ENCODE measurements at regions not wholly inside any gene's neighbourhood (a gene's known extent, or its start where the extent isn't known, plus 50 kb on each side); places are given as distances from the start of the nearest gene placed in this dataset.
A peak's percentile ranks its signal among the peaks of the same experiment; 100 is the strongest.

- no peak for DNase-seq
These were observed 559.0 kb upstream of the PSMD7 start for GRCh38 chr16:73737637-73738036.

GRCh38 chr16:73735954-73736353, 560.7 kb upstream of the PSMD7 start:
- no peak for DNase-seq

GRCh38 chr16:73735018-73735417, 561.6 kb upstream of the PSMD7 start:
- no peak for DNase-seq

DNA sequence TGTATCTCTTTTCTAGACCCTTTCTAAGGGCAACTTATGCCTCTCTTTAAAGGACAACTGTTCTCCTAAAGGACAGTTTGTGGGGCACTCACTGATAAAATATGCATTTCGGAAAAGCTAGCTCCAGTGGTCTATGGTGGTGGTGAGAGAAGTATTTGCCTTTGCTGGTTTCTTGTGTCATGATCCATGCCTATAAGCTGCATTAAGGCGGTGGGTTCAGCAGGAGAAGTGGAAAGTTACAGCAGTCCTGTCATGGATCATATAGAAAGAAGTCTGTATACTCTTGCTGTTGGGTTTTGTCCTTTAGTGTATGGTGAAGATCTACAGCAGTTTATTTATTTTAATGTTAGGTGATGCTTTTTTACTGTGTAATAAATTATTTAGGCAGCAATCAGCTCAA, 563.9 kb upstream of the PSMD7 start:
- DNase-seq: no peak

GRCh38 chr16:73732143-73732542, 564.5 kb upstream of the PSMD7 start:
- no peak for DNase-seq

DNA sequence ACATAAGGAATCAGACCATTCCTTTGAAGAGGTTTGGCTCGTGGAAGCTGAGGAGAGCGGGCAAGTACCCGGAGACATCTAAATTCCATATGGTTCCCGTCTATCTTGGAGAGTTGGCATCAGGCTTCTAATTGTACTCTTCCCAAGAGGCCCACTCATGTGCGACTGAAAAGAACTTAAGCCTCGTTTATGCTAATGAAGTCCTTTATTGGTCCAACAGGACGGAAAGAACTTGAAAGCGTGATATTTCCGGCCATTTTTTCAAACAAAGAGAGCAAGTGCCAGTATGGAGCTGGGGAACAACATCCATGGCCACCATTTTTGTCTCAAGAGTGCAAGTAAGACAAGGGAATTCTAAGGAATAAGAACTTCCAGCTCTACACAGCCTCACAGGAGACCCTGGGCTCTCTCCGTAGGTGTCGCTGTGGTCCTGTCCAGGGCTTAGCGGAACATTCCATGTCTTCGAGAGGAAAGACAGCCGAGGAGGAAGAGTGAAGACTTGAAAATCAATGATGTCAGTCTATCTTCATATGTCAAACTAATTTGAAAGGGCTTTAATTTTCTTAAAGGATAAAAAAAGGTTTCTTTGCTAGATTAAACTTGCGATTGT, 566.0 kb upstream of the PSMD7 start:
- no peak for DNase-seq

- no peak for DNase-seq
These were observed 571.5 kb upstream of the PSMD7 start for GRCh38 chr16:73725156-73725555.

GRCh38 chr16:73724503-73724902, 572.1 kb upstream of the PSMD7 start:
- no peak for DNase-seq

GRCh38 chr16:73717266-73717974, 579.2 kb upstream of the PSMD7 start:
- DNase-seq: no peak

GRCh38 chr16:73714976-73715375, 581.6 kb upstream of the PSMD7 start:
- DNase-seq: no peak

DNA sequence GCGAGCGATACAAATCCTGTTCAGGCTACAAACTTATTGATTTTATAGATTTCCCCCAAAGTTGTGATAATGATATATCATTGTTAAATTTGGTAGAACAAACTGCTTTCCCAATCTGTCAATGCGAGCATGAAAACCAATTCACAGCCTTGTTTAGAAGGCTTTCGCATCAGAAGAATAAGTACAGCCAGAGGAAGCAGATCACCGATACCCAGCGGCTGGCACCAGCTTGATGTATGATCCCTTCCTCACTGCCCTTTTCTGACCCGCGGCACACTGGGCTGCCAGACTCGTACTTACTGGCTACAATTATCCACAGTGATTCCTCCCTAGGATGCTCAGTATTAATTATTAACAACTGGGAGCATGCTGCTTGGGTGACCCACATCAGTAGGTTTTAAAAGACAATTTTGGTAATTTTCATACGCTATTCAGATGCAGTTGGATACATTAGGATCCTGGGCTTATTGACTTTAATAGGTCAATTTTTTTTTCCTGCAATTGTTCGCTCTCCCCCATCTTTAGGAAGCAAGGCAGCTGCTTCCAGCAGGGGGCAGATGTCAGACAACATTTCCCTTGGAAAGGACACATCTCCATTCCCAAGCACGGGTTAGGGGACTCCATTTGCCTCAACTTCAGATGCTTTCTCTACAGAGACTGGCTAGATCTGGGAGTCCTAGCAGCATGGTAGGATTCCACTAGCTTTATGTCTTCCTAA, 582.7 kb upstream of the PSMD7 start:
- no peak for DNase-seq

DNA sequence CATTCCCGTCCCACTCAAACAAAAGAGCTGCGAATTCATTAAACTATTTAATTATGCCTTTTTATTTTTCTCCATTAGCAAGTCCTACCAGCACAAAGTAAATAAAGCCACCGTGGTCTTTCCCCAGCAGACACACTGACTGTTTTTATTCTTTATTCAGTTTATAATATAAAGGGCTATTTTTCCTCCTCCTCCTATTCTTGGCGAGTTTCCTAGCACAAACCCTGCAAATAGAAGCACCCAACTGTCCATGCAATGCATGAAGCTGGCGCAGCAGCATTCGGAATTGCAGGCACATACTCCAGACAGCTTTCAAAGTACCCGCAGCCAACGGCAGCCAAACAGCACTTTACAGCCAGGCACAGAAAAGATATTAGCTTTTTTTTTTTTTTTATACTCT, 583.4 kb upstream of the PSMD7 start:
- DNase-seq: peak; percentile 65

DNA sequence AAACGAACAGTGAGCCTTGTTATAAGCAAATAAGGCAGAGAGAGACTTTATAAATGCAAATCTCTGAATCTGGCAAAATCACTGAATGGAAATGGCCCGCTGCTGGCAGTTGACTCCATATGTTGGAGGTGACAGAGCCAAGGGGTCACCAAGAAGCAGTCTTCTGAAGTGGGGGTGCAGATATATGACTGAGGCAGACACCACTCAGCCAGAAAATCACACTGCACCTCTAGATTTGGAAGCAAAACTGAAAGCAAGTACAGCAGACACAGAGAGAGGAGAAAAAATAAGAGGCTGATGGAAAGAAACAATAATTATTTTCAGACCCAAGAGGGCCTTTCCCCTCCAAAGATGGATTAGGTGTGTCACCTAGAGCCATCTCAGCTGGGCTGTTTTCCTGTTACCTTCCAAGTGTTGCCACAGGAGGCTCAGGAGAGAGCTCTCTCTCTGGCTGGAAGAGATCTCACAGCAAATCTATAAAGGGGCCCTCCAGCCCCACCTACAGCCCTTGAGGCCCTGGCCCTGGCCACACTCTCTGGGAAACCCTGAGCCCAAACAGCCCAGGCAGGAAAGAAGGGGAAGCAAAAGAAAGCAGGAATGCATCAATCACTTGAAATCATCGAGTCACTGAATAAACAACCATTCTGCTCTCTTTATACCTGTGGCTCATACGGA, 585.1 kb upstream of the PSMD7 start:
- DNase-seq: no peak

DNA sequence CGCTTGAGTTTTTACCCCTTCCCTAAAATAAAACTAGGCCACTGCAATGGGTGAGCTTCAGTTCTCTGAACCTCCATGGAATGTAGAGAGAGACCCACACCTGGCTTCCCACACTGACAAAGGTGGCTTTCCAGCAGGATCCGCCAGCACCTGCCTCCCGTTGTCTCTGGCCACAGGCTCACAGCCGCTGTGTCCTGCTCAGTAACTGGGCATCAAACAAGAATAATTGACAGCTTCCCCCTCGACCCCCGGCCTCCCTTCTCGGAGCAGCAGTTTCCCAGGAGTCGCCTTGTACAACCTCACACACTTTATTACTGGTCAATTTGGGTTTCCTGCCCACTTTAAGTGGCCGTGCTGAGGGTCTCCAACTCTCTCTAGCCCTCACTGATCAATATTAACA, 586.1 kb upstream of the PSMD7 start:
- DNase-seq: no peak

GRCh38 chr16:73707863-73708262, 588.8 kb upstream of the PSMD7 start:
- DNase-seq: no peak

DNA sequence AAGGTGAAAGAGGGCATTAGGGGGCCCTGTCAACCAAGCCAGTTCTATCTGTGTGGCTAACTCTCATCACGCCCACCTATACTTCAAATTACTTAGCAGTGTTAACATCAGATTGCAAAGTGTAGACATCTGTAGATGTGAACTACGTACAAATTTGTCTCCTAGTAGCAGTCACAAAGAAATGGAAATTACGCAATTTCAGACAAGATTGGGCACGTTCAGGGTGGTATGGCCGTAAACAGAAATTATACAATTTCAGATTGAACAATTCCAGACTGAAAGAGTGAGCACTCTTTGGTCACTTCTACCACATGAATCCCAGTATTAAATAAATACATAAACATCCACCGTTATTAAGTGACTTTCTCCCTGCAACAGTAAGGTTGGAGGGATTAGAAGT, 592.7 kb upstream of the PSMD7 start:
- no peak for DNase-seq

DNA sequence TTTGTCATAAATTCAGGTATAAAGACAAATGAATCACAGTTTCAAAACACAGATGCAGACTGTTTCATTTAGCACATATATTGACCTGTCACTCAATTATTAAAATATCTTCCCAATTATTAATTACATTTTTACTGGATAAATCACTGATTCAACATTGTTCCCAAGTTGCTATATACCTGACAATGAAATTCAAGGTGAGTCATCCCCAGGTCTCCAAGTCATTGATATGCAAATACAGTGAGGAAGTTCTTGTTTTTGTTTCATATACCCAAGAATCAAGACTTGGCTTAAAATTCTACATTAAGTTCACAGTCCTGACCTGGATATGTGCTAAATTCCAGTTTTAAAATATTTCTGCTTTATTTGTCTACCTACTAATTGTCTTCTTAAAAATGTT, 599.3 kb upstream of the PSMD7 start:
- no peak for DNase-seq

- no peak for DNase-seq
These were observed 603.8 kb upstream of the PSMD7 start for GRCh38 chr16:73692861-73693260.

DNA sequence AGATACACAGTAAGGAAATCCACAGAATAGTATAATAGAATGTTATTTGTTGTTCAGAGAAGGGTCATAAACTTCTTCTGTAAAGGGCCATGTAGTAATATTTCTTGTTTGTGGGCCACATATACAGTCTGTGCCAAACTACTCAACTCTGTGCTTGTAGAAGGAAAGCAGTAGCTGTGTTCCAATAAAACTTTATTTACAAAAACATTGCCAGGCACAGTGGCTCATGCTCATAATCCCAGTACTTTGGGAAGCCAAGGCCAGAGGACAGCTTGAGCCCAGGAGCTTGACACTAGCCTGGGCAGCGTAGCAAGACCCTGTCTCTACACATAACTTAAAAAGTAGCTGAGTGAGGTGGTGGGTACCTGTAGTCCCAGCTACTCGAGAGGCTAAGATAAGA, 612.8 kb upstream of the PSMD7 start:
- DNase-seq: no peak

DNA sequence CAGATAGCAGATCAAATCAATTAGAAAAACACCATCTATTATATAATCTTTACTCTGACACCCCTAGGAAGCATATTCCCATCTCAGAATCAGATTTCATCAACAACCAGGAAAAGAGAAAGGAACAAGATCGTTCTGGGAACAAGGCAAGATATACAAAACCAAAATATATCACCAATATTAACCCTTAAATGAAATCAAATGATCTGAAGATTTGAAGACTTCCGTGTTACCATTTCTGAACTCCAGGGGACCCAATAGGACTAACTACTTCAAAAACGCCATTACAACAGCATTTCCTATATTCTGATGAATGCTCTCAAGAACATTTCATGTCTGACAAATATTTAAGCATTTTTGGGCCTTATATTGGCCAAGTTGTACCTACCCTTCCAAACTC, 624.2 kb upstream of the ZFHX3 start:
- no peak for DNase-seq

GRCh38 chr16:73670836-73671820, 623.2 kb upstream of the ZFHX3 start:
- no peak for DNase-seq

DNA sequence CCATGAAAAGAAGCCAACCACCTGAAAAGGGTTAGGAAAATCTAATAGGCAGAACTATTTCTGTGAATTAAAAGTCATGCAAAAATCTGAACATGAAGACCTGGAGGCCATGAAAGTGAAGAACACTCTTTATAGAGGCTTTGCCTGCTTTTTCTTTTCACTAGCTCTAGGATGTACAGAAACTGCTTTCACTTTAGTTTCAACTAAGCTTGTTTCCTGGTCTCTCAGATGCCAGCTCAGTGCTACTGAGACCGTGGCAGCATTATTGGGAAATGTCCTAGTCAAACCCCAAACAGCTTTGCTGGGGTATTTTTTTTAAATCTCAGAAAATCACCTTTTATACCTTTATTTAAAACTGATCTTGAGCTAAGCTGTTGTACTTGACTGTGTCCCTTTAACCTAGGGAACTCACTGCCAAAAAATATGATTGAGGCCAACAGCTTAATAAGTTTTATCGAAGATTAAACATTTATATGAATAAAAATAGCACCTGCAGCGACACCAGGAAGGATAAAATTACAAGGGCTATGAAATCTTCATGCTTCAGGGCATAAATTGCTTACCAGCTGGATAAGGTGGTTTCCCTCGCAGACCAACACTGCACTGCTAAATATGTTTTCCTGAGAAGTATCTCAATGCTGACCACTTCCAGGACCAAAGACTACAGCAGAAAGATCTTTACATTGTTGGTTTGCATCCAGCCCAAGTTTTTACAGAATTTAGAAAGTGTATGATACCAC, 621.8 kb upstream of the ZFHX3 start:
- DNase-seq: no peak

Data from NCI-H1092 treated with DMSO at 0.1 percent for 48 hours (cell line).